Coronary artery (tissue), 2 donors: ENCODE measurements at regions not wholly inside any gene's neighbourhood (a gene's known extent, or its start where the extent isn't known, plus 50 kb on each side); places are given as distances from the start of the nearest gene placed in this dataset.

Source experiments
- DNase-seq: peaks from one replicate; pipeline ENCODE4 v3.0.0-alpha.2; 2017; ENCODE audit warnings: low spot score
- H3K27ac ChIP-seq, 2 donors: fragments of 200-600 bp; sonication (generic); one replicate each; pipeline ENCODE4 v1.5.1; 2016 to 2019
- H3K4me3 ChIP-seq: fragments of 200-600 bp; sonication (generic); 2 replicates; pipeline ENCODE4 v1.5.1; 2016; ENCODE audit warnings: mild to moderate bottlenecking, moderate library complexity
- CTCF ChIP-seq: fragments of 200-600 bp; sonication (generic); IDR thresholded peaks from one replicate; pipeline ENCODE4 v1.5.1; 2019; ENCODE audit warnings: antibody characterized with exemption

- no peak for DNase-seq
- H3K4me3 ChIP-seq: no peak overlapping the region
- H3K27ac ChIP-seq: no peak overlapping the region
- TF ChIP-seq CTCF: no peak
These were observed 157.3 kb downstream of the SLCO1B3 start for GRCh38 chr12:20967756-20968155.

GRCh38 chr12:20969766-20970165 is 159.3 kb downstream of the SLCO1B3 start:
- no peak overlapping the region for H3K4me3 ChIP-seq
- no peak for TF ChIP-seq CTCF
- H3K27ac ChIP-seq: no peak overlapping the region
- DNase-seq: no peak

GRCh38 chr12:20985399-20985798 is 145.6 kb upstream of the SLCO1B1 start:
- no peak overlapping the region for H3K4me3 ChIP-seq
- DNase-seq: no peak
- TF ChIP-seq CTCF: no peak
- H3K27ac ChIP-seq: no peak overlapping the region

GRCh38 chr12:21001778-21002177 is 129.2 kb upstream of the SLCO1B1 start:
- no peak for TF ChIP-seq CTCF
- Histone ChIP-seq H3K27ac (no peak overlapping the region), H3K4me3 (no peak overlapping the region)
- no peak for DNase-seq

- Histone ChIP-seq H3K27ac (no peak overlapping the region), H3K4me3 (no peak overlapping the region)
- TF ChIP-seq CTCF: no peak
- DNase-seq: no peak
These were observed 105.3 kb upstream of the SLCO1B1 start for GRCh38 chr12:21025656-21026055.

- Histone ChIP-seq H3K27ac (no peak overlapping the region), H3K4me3 (no peak overlapping the region)
- no peak for TF ChIP-seq CTCF
- DNase-seq: no peak
These were observed 104.7 kb upstream of the SLCO1B1 start for GRCh38 chr12:21026302-21026701.

GRCh38 chr12:21054334-21054733 is 76.7 kb upstream of the SLCO1B1 start:
- H3K4me3 ChIP-seq: no peak overlapping the region
- no peak for TF ChIP-seq CTCF
- DNase-seq: no peak
- H3K27ac ChIP-seq: no peak overlapping the region
